Neural cell (in vitro differentiated cells): ENCODE measurements at regions not wholly inside any gene's neighbourhood (a gene's known extent, or its start where the extent isn't known, plus 50 kb on each side); places are given as distances from the start of the nearest gene placed in this dataset.

Source experiments
- EZH2 ChIP-seq: fragments of 200-600, 300-800 bp; shearing (Covaris generic), sonication (generic); IDR thresholded peaks from 2 replicates; pipeline ENCODE4 v1.6.1; 2014; ENCODE audit warnings: antibody characterized with exemption, low read length, borderline replicate concordance, mild to moderate bottlenecking; ENCODE audit not compliant: insufficient read depth, poor library complexity, severe bottlenecking
- TAF1 ChIP-seq: IDR thresholded peaks from 2 replicates; pipeline ENCODE4 v1.6.1; 2012; ENCODE audit warnings: low read depth

DNA sequence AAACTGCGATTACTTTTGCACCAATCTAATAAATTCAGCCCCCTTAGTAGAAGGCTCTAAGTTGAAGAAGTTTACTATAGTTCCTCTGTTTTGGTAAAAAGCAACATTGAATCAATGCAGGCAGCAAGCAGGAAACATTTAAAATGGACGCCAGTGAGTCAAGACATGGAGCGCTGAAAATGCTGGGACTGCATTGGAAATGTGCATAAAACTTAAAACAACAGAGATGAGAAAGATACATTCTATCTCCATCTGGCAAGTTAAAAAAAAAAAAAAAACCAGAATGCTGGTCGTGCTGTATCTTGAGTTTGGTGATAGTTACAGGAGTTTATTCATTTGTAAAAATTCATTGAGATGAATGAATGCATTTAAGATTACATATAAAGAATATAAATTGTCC lies 117.0 kb upstream of the TWIST2 start:
- TF ChIP-seq EZH2, result no peak
- no peak for TF ChIP-seq TAF1
